SK-N-MC (cell line): ENCODE measurements at regions not wholly inside any gene's neighbourhood (a gene's known extent, or its start where the extent isn't known, plus 50 kb on each side); places are given as distances from the start of the nearest gene placed in this dataset.
"Not testable (repeated sequence)": the region's sequence is repeated elsewhere in the genome, so short reads cannot be mapped to it uniquely, and the experiment has no call there.

Experiments used
- DNase-seq: peaks from one replicate; pipeline ENCODE4 v3.0.0-alpha.2; 2011; ENCODE audit warnings: low read depth, low spot score
- H3K27ac ChIP-seq: fragments of 200-600 bp; sonication (generic); 2 replicates; pipeline ENCODE4 v1.5.1; 2016; ENCODE audit warnings: mixed run types
- H3K36me3 ChIP-seq: fragments of 200-600 bp; sonication (generic); 2 replicates; pipeline ENCODE4 v1.6.1; 2017; ENCODE audit warnings: antibody characterized with exemption, low read length, mixed read lengths; ENCODE audit not compliant: insufficient read depth
- H3K4me3 ChIP-seq: fragments of 200-600 bp; sonication (generic); 2 replicates; pipeline ENCODE4 v1.5.1; 2016
- H3K9ac ChIP-seq: fragments of 200-600 bp; sonication (generic); 2 replicates; pipeline ENCODE4 v1.8.0; 2017; ENCODE audit warnings: mixed run types, mixed read lengths; ENCODE audit not compliant: insufficient read length
- H3K9me3 ChIP-seq: fragments of 200-600 bp; sonication (generic); 2 replicates; pipeline ENCODE4 v1.6.1; 2017; ENCODE audit warnings: low read depth, mild to moderate bottlenecking, antibody characterized with exemption, low read length, moderate library complexity, mixed read lengths
- EZH2 ChIP-seq: fragments of 200-600 bp; sonication (generic); IDR thresholded peaks from one replicate; pipeline ENCODE4 v1.6.1; 2017; ENCODE audit warnings: antibody characterized with exemption
- FOXP2 ChIP-seq: optimal IDR thresholded peaks from 2 replicates; pipeline ENCODE3; 2011; ENCODE audit warnings: mild to moderate bottlenecking, moderate library complexity; ENCODE audit not compliant: insufficient read depth; ENCODE audit errors: extremely low read length, control extremely low read depth
- POLR2AphosphoS5 ChIP-seq: IDR thresholded peaks from 2 replicates; pipeline ENCODE4 v1.6.1; 2012; ENCODE audit warnings: mild to moderate bottlenecking, low read depth, low read length, borderline replicate concordance

GRCh38 chr16:26394409-26394808 is 672.3 kb upstream of the C16orf82 start:
- no peak for DNase-seq
- no peak overlapping the region for H3K27ac ChIP-seq
- no peak overlapping the region for H3K4me3 ChIP-seq
- no peaks in the 10 kb centered on the region for H3K36me3 ChIP-seq
- no peak for TF ChIP-seq FOXP2
- TF ChIP-seq EZH2: no peak
- TF ChIP-seq POLR2AphosphoS5: no peak
- H3K9ac ChIP-seq: no peak overlapping the region
- H3K9me3 ChIP-seq: no peaks in the 10 kb centered on the region

DNA sequence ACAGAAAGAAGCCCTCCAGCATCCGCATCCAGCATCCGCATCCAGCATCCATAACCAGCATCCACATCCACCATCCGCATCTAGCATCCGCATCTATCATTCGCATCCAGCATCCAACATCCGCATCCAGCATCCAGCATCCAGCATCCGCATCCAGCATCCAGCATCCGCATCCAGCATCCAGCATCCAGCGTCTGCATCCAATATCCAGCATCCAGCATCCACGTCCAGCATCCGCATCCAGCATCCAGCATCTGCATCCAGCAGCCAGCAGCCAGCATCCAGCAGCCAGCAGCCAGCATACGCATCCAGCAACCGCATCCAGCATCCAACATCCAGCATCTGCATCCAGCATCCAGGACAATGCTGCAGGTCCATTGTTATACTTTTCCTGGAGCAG is 671.0 kb upstream of the C16orf82 start:
- no peak overlapping the region for H3K27ac ChIP-seq
- no peak overlapping the region for H3K4me3 ChIP-seq
- no peaks in the 10 kb centered on the region for H3K36me3 ChIP-seq
- no peak overlapping the region for H3K9ac ChIP-seq
- TF ChIP-seq EZH2: no peak
- no peak for TF ChIP-seq POLR2AphosphoS5
- no peak for TF ChIP-seq FOXP2
- no peaks in the 10 kb centered on the region for H3K9me3 ChIP-seq
- DNase-seq: no peak

DNA sequence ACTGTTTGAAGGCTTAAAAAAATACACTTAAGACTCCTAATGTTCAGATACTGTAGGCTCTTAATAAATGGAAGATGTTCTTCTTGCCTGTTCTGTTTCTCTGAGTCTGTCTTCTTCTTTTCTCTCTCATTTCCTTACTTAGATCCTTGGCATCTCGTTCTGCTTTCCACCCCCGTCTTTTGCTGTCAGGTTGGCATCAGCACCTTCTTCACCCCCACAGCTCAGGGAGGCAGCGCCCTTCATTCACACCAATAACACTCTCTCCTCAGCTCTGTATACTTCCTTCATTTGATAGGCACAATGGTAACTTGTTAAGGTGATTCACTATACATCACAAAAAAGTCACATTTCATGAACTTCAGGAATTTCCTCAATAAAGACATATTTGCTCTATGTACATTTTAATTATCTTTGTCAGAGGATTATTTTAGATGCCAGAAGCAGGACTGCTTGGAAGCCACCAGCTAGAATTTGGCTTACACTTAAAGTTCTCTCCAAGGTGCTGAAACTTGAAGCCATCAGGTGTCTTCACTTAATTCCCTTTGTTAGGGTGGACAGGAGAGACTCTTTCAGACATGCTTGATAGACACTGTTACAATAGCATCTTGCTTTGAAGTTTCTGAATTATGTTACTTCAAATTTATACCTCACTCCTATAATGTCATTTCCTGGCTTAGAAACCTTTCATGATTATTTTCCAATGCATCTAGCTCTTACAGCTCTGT is 670.1 kb upstream of the C16orf82 start:
- Histone ChIP-seq H3K27ac (no peak overlapping the region), H3K36me3 (no peaks in the 10 kb centered on the region), H3K9me3 (no peaks in the 10 kb centered on the region), H3K4me3 (no peak overlapping the region), H3K9ac (no peak overlapping the region)
- no peak for DNase-seq
- TF ChIP-seq FOXP2: no peak

- DNase-seq: no peak
- no peak overlapping the region for H3K9ac ChIP-seq
- H3K36me3 ChIP-seq: no peaks in the 10 kb centered on the region
- H3K27ac ChIP-seq: no peak overlapping the region
- H3K4me3 ChIP-seq: no peak overlapping the region
- H3K9me3 ChIP-seq: no peaks in the 10 kb centered on the region
- no peak for TF ChIP-seq FOXP2
- no peak for TF ChIP-seq EZH2
- TF ChIP-seq POLR2AphosphoS5: no peak
Observed at GRCh38 chr16:26413780-26414179, 652.9 kb upstream of the C16orf82 start.

DNA sequence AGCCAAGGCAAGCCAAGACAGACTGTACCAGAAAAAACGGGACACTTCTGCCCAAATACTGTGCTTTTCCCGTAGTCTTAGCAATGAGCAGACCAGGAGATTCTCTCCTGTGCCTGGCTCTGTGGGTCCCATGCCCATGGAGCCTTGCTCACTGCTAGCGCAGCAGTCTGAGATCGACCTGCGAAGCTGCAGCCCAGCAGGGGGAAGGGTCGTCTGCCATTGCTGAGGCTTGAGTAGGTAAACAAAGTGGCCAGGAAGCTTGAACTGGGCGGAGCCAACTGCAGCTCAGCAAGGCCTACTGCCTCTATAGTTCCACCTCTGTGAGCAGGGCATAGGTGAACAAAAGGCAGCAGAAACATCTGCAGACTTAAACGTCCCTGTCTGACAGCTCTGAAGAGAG is 647.3 kb upstream of the C16orf82 start:
- not testable (repeated sequence) for DNase-seq, H3K9ac ChIP-seq, H3K4me3 ChIP-seq, H3K27ac ChIP-seq, H3K36me3 ChIP-seq, H3K9me3 ChIP-seq

DNA sequence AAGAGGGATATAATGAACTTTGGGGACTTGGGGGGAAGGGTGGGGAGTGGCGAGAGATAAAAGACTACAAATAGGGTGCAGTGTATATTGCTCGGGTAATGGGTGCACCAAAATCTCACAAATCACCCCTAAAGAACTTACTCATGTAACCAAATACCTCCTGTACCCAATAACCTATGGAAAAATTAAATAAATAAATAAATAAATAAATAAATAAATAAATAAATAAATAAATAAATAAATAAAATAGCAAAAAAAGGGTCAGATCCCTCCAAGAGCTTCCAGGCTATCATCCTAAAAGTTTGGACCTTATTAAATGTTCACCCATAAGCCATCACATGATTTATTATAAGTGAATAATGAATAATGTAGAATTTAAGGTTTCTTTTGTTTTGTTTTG is 636.1 kb upstream of the C16orf82 start:
- Histone ChIP-seq H3K9ac (no peak overlapping the region), H3K27ac (no peak overlapping the region), H3K36me3 (no peaks in the 10 kb centered on the region), H3K9me3 (no peaks in the 10 kb centered on the region), H3K4me3 (no peak overlapping the region)
- DNase-seq: no peak
- no peak for TF ChIP-seq POLR2AphosphoS5
- no peak for TF ChIP-seq EZH2
- TF ChIP-seq FOXP2: no peak

- Histone ChIP-seq H3K4me3 (no peak overlapping the region), H3K27ac (no peak overlapping the region), H3K9me3 (no peaks in the 10 kb centered on the region), H3K9ac (no peak overlapping the region), H3K36me3 (no peaks in the 10 kb centered on the region)
- DNase-seq: no peak
- TF ChIP-seq FOXP2: no peak
Observed at GRCh38 chr16:26433807-26434206, 632.9 kb upstream of the C16orf82 start.

- TF ChIP-seq FOXP2: no peak
- TF ChIP-seq POLR2AphosphoS5: no peak
- no peak for TF ChIP-seq EZH2
- no peak overlapping the region for H3K4me3 ChIP-seq
- DNase-seq: no peak
- no peak overlapping the region for H3K9ac ChIP-seq
- H3K27ac ChIP-seq: no peak overlapping the region
- H3K36me3 ChIP-seq: no peaks in the 10 kb centered on the region
- no peaks in the 10 kb centered on the region for H3K9me3 ChIP-seq
Observed at GRCh38 chr16:26441178-26441577, 625.5 kb upstream of the C16orf82 start.

DNA sequence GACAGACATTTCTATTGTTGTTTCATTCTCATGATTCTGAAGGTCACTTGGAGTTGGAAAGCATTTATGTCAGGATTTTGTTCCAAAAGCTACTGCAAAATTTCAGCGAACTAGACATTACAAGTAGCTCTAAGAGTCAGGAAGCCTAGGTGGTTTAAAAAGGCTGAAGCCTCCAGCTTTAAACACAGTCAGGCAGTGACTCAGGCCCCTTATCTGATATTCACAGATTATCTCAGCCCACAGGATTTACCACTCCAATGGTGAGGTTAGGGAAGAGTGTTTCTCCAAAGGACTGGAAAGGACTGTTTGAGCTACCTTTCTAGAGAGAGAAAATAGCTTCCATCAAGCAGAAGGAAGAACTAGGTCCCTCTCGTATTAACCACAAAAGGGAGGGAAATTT is 624.4 kb upstream of the C16orf82 start:
- DNase-seq: no peak
- TF ChIP-seq POLR2AphosphoS5 (no peak), FOXP2 (no peak), EZH2 (no peak)
- H3K9me3 ChIP-seq: no peaks in the 10 kb centered on the region
- no peaks in the 10 kb centered on the region for H3K36me3 ChIP-seq
- H3K27ac ChIP-seq: no peak overlapping the region
- H3K9ac ChIP-seq: no peak overlapping the region
- no peak overlapping the region for H3K4me3 ChIP-seq
